Liver (tissue), 8 donors: ENCODE measurements at regions not wholly inside any gene's neighbourhood (a gene's known extent, or its start where the extent isn't known, plus 50 kb on each side); places are given as distances from the start of the nearest gene placed in this dataset.

Experiments used
- DNase-seq: peaks from one replicate; pipeline ENCODE4 v3.0.0-alpha.2; 2017; ENCODE audit warnings: low spot score
- H3K27ac ChIP-seq, 2 donors: one replicate each; pipeline ENCODE4 v1.7.0; 2013; ENCODE audit warnings: inconsistent platforms in 2 of 2, low read length in 2 of 2, control low read depth in 1 of 2, low read depth in 1 of 2, mild to moderate bottlenecking in 1 of 2
- H3K27me3 ChIP-seq, 4 donors: one replicate each; pipeline versions ENCODE4 v1.6.1 to v1.7.0; 2013; ENCODE audit warnings: low read length in 3 of 4, inconsistent platforms in 1 of 4, mild to moderate bottlenecking in 1 of 4, moderate library complexity in 1 of 4; ENCODE audit not compliant: control insufficient read depth in 4 of 4, insufficient read depth in 4 of 4
- H3K36me3 ChIP-seq, 4 donors: one replicate each; pipeline versions ENCODE4 v1.6.1 to v1.7.0; 2013; ENCODE audit warnings: low read length in 3 of 4, mild to moderate bottlenecking in 3 of 4, low read depth in 1 of 4, moderate library complexity in 1 of 4; ENCODE audit not compliant: control insufficient read depth in 4 of 4, insufficient read depth in 3 of 4
- H3K4me1 ChIP-seq, 4 donors: one replicate each; pipeline versions ENCODE4 v1.6.1 to v1.7.0; 2013; ENCODE audit warnings: low read length in 3 of 4, mild to moderate bottlenecking in 3 of 4, moderate library complexity in 1 of 4; ENCODE audit not compliant: control insufficient read depth in 4 of 4, insufficient read depth in 4 of 4
- H3K4me3 ChIP-seq, 3 donors: one replicate each; pipeline versions ENCODE4 v1.6.1 to v1.7.0; 2013; ENCODE audit warnings: low read length in 3 of 3, control low read depth in 1 of 3, low read depth in 1 of 3, mild to moderate bottlenecking in 1 of 3
- H3K9ac ChIP-seq, 2 donors: one replicate each; pipeline ENCODE4 v1.7.0; 2013; ENCODE audit warnings: low read length in 2 of 2, mild to moderate bottlenecking in 2 of 2, moderate library complexity in 2 of 2, control low read depth in 1 of 2, low read depth in 1 of 2
- H3K9me3 ChIP-seq, 4 donors: one replicate each; pipeline versions ENCODE4 v1.6.1 to v1.7.0; 2013; ENCODE audit warnings: low read length in 3 of 4; ENCODE audit not compliant: control insufficient read depth in 4 of 4
- EGR1 ChIP-seq, 2 donors: IDR thresholded peaks; 2 replicates each; pipeline ENCODE4 v1.6.1; 2016 to 2018; ENCODE audit warnings: antibody characterized with exemption in 2 of 2, low read depth in 2 of 2
- FOXA1 ChIP-seq: IDR thresholded peaks from 2 replicates; pipeline ENCODE4 v1.6.1; 2016; ENCODE audit warnings: antibody characterized with exemption
- GABPA ChIP-seq, 2 donors: IDR thresholded peaks in 1 of 2; conservative IDR thresholded peaks in 1 of 2; 2 replicates each; pipeline ENCODE4 v1.6.1; 2016; ENCODE audit warnings: antibody characterized with exemption in 2 of 2, mild to moderate bottlenecking in 1 of 2, moderate library complexity in 1 of 2
- HNF4A ChIP-seq, 2 donors: conservative IDR thresholded peaks; 2 replicates each; pipeline ENCODE4 v1.6.1; 2016; ENCODE audit warnings: antibody characterized with exemption in 2 of 2, mild to moderate bottlenecking in 2 of 2
- HNF4G ChIP-seq: IDR thresholded peaks from 2 replicates; pipeline ENCODE4 v1.6.1; 2016; ENCODE audit warnings: antibody characterized with exemption
- NR2F2 ChIP-seq: IDR thresholded peaks from 2 replicates; pipeline ENCODE4 v1.6.1; 2016; ENCODE audit warnings: antibody characterized with exemption
- RAD21 ChIP-seq, 2 donors: IDR thresholded peaks; 2 replicates each; pipeline ENCODE4 v1.6.1; 2016; ENCODE audit warnings: antibody characterized with exemption in 2 of 2, mild to moderate bottlenecking in 2 of 2
- TAF1 ChIP-seq: conservative IDR thresholded peaks from 2 replicates; pipeline ENCODE4 v1.6.1; 2016; ENCODE audit warnings: antibody characterized with exemption, mild to moderate bottlenecking
- YY1 ChIP-seq: IDR thresholded peaks from 2 replicates; pipeline ENCODE4 v1.6.1; 2016; ENCODE audit warnings: antibody characterized with exemption, mild to moderate bottlenecking
- ZBTB33 ChIP-seq: IDR thresholded peaks from 2 replicates; pipeline ENCODE4 v1.6.1; 2016; ENCODE audit warnings: antibody characterized with exemption
- WGBS: extraction: QIAGEN DNeasy Blood & Tissue Kit; methylation state at CpG from one replicate; pipeline ENCODE4 v1.1.7; 2013; 5-methylcytosine and 5-hydroxymethylcytosine counted together
- TF ChIP-seq, protein P1 (sequence below): fragments of 150-350 bp; IDR thresholded peaks from 2 replicates; pipeline ENCODE4 v1.5.1; 2017; ENCODE audit warnings: improper control_type of control experiment, low read depth, low read length; ENCODE audit not compliant: missing input control
- TF ChIP-seq, protein P2 (sequence below): IDR thresholded peaks from 2 replicates; pipeline ENCODE4 v1.6.1; 2016; ENCODE audit warnings: antibody characterized with exemption
- TF ChIP-seq, protein P3 (sequence below): IDR thresholded peaks from 2 replicates; pipeline ENCODE4 v1.6.1; 2016; ENCODE audit warnings: antibody characterized with exemption, mild to moderate bottlenecking
- donor health status: healthy.
- donor health status: healthy.
- donor health status: healthy.
- donor health status: healthy.
- donor health status: healthy.

GRCh38 chr4:79657379-79657778 is 249.4 kb upstream of the GK2 start:
- TF ChIP-seq EGR1 (IDR thresholded peaks at IDR 0.05; ENCODE audit: low read depth in 2 of 2) (no peak), GABPA (IDR thresholded peaks at IDR 0.05 in 1 of 2, conservative IDR thresholded peaks at IDR 0.05 in 1 of 2) (no peak), TAF1 (no peak), HNF4G (no peak), RAD21 (IDR thresholded peaks at IDR 0.05) (no peak), HNF4A (conservative IDR thresholded peaks at IDR 0.05) (no peak), ZBTB33 (no peak), YY1 (no peak), FOXA1 (no peak), NR2F2 (no peak)
- TF ChIP-seq, protein P1, sequence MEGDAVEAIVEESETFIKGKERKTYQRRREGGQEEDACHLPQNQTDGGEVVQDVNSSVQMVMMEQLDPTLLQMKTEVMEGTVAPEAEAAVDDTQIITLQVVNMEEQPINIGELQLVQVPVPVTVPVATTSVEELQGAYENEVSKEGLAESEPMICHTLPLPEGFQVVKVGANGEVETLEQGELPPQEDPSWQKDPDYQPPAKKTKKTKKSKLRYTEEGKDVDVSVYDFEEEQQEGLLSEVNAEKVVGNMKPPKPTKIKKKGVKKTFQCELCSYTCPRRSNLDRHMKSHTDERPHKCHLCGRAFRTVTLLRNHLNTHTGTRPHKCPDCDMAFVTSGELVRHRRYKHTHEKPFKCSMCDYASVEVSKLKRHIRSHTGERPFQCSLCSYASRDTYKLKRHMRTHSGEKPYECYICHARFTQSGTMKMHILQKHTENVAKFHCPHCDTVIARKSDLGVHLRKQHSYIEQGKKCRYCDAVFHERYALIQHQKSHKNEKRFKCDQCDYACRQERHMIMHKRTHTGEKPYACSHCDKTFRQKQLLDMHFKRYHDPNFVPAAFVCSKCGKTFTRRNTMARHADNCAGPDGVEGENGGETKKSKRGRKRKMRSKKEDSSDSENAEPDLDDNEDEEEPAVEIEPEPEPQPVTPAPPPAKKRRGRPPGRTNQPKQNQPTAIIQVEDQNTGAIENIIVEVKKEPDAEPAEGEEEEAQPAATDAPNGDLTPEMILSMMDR = no peak
- TF ChIP-seq, protein P2, sequence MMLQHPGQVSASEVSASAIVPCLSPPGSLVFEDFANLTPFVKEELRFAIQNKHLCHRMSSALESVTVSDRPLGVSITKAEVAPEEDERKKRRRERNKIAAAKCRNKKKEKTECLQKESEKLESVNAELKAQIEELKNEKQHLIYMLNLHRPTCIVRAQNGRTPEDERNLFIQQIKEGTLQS = no peak
- TF ChIP-seq, protein P3, sequence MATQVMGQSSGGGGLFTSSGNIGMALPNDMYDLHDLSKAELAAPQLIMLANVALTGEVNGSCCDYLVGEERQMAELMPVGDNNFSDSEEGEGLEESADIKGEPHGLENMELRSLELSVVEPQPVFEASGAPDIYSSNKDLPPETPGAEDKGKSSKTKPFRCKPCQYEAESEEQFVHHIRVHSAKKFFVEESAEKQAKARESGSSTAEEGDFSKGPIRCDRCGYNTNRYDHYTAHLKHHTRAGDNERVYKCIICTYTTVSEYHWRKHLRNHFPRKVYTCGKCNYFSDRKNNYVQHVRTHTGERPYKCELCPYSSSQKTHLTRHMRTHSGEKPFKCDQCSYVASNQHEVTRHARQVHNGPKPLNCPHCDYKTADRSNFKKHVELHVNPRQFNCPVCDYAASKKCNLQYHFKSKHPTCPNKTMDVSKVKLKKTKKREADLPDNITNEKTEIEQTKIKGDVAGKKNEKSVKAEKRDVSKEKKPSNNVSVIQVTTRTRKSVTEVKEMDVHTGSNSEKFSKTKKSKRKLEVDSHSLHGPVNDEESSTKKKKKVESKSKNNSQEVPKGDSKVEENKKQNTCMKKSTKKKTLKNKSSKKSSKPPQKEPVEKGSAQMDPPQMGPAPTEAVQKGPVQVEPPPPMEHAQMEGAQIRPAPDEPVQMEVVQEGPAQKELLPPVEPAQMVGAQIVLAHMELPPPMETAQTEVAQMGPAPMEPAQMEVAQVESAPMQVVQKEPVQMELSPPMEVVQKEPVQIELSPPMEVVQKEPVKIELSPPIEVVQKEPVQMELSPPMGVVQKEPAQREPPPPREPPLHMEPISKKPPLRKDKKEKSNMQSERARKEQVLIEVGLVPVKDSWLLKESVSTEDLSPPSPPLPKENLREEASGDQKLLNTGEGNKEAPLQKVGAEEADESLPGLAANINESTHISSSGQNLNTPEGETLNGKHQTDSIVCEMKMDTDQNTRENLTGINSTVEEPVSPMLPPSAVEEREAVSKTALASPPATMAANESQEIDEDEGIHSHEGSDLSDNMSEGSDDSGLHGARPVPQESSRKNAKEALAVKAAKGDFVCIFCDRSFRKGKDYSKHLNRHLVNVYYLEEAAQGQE = no peak
- no peaks in the 10 kb centered on the region for H3K36me3 ChIP-seq
- no peak for DNase-seq
- H3K27ac ChIP-seq = no peak overlapping the region
- no peaks in the 10 kb centered on the region for H3K4me1 ChIP-seq
- peaks cover 0 to 11% (median 0%) of the 10 kb centered on the region in 4 donors for H3K9me3 ChIP-seq
- H3K27me3 ChIP-seq = no peaks in the 10 kb centered on the region
- no peak overlapping the region for H3K9ac ChIP-seq
- H3K4me3 ChIP-seq = no peak overlapping the region

DNA sequence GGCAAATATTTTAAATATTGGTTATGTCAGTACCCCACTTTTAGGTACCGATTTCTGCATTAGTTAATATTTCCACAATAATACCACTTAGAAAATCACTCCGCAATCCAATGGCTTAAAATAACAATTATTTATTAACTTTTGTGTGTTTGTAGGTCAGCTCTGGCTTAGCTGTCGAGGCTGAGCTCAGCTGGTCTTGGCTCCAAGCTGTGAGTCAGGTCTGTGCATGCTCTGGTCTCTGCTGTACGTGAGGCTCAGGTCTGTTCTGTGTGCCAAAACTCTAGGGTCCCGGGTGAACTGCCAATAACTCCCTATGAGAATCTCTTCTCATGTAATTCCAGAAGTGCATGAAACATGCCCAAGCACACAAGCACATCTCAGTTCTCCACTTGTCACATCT is 245.8 kb upstream of the GK2 start:
- TF ChIP-seq YY1 = no peak
- Histone ChIP-seq H3K9me3 (peaks cover 0 to 11% (median 0%) of the 10 kb centered on the region in 4 donors), H3K4me3 (no peak overlapping the region), H3K27ac (no peak overlapping the region), H3K27me3 (no peaks in the 10 kb centered on the region), H3K36me3 (no peaks in the 10 kb centered on the region), H3K4me1 (no peaks in the 10 kb centered on the region), H3K9ac (no peak overlapping the region)
- DNase-seq = no peak
- WGBS = 73% methylated on average over 5 of the region's 5 CpGs
